ENCODE measurements at regions not wholly inside any gene's neighbourhood (a gene's known extent, or its start where the extent isn't known, plus 50 kb on each side); places are given as distances from the start of the nearest gene placed in this dataset.
A peak's percentile ranks its signal among the peaks of the same experiment; 100 is the strongest.

DNA sequence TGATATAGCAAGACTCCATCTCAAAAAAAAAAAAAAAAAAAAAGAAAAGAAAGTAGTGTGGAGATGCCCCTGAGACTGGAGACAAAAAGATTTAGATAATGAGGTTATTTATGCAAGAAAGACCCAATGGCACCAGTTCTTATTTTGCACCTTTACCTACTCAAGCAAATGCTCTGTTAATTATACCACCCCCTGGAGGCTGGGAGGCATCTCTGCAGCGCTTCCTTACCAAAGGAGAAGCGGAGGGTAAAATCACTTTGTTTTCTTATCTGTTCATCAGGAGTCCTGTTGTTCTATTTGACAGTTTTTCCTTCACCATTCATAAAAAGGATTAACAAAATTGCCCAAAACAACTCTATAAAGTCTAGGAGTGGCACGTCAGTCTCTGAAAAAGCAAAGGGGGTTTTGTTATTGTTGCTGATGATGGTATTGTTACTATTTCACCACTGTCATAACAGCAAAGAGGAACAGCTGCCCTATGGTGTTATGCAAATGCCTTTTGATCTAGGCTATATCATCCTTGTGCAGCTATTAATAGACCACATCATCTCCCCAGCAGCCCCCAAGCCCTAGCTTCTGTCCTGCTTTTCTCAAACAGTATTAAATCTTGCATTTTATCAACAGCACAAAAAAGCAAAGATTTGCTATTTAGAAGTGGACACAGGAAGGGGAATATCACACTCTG lies 174.0 kb downstream of the PALM2AKAP2 start:
- Histone ChIP-seq H3K9ac (ENCODE audit: low read length in 5 of 5) (no peak overlapping the region), H3K27me3 (ENCODE audit: control insufficient read depth in 5 of 5, insufficient read depth in 4 of 5, low read length in 5 of 5) (no peaks in the 10 kb centered on the region), H3K4me3 (ENCODE audit: low read depth in 1 of 5, low read length in 5 of 5) (no peak overlapping the region), H3K9me3 (ENCODE audit: control insufficient read depth in 5 of 5, low read length in 5 of 5) (no peaks in the 10 kb centered on the region), H3K36me3 (ENCODE audit: control insufficient read depth in 5 of 5, insufficient read depth in 5 of 5, low read length in 5 of 5) (peaks cover 0 to 13% (median 0%) of the 10 kb centered on the region in 5 donors), H3K4me1 (ENCODE audit: control insufficient read depth in 5 of 5, insufficient read depth in 5 of 5, low read length in 5 of 5) (peaks cover 0 to 11% (median 0%) of the 10 kb centered on the region in 5 donors), H3K27ac (ENCODE audit: low read depth, low read length) (no peak overlapping the region)

DNA sequence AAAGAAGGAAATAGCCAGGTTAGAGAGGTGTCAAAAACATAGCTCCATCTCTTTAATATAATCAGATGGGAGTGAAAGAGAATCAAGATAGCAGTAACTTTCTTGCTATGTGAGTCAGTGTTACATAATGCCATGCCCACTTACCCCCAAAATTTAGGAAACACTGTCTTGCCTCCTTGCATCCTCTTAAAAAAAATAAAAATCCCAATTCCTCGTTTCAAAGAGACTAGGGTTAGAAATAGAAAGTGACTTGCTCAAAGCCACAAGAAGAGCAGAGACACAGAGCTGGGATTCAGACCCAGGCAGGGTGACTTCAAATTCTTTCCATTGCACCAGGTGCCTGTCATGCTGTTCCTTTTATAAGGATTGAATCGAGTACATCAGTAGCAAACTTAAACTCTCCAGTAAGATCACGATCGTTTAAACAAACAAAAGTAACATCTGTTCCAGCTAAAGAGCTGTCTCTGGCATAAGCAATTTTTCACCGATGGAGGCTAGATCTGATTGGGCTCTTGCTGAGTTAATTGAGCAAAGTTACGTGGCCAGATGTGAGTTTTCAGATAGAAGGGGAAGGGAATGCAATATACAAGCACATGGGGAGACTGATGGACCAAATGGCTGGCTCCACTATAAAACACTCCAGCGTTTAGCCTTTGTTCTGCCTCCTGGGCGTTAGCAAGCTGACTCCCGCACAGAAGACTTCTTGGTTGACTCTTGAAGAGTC lies 176.9 kb downstream of the PALM2AKAP2 start:
- no peak overlapping the region for H3K4me3 ChIP-seq (ENCODE audit: low read depth in 1 of 5, low read length in 5 of 5)
- H3K9ac ChIP-seq (ENCODE audit: low read length in 5 of 5) = no peak overlapping the region
- H3K27me3 ChIP-seq (ENCODE audit: control insufficient read depth in 5 of 5, insufficient read depth in 4 of 5, low read length in 5 of 5) = no peaks in the 10 kb centered on the region
- peaks cover 0 to 8% (median 4%) of the 10 kb centered on the region in 5 donors for H3K36me3 ChIP-seq (ENCODE audit: control insufficient read depth in 5 of 5, insufficient read depth in 5 of 5, low read length in 5 of 5)
- H3K27ac ChIP-seq (ENCODE audit: low read depth, low read length) = no peak overlapping the region
- no peaks in the 10 kb centered on the region for H3K9me3 ChIP-seq (ENCODE audit: control insufficient read depth in 5 of 5, low read length in 5 of 5)
- H3K4me1 ChIP-seq (ENCODE audit: control insufficient read depth in 5 of 5, insufficient read depth in 5 of 5, low read length in 5 of 5) = peaks cover 0 to 25% (median 0%) of the 10 kb centered on the region in 5 donors

DNA sequence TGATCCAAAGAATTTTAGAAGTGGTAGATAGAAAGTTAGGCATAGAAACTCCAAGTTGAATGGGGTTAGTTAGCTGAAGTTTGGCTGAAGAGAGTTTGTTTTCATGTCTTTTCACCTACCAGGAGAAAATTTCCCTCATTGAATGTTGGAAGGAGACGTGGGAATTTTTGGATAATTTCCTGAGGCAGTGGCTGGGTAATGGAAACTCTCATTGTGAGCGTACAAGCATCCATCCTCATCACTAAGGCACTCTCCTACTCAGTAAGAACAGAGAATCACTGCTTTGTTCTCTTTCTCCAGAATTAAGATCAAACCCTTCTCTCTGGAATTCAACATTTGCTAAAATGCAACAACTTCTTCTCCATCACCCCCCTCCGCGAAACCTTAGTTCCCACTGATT lies 179.7 kb downstream of the PALM2AKAP2 start:
- Histone ChIP-seq H3K9ac (ENCODE audit: low read length in 5 of 5) (no peak overlapping the region), H3K9me3 (ENCODE audit: control insufficient read depth in 5 of 5, low read length in 5 of 5) (no peaks in the 10 kb centered on the region), H3K27me3 (ENCODE audit: control insufficient read depth in 5 of 5, insufficient read depth in 4 of 5, low read length in 5 of 5) (no peaks in the 10 kb centered on the region), H3K4me3 (ENCODE audit: low read depth in 1 of 5, low read length in 5 of 5) (no peak overlapping the region), H3K27ac (ENCODE audit: low read depth, low read length) (no peak overlapping the region), H3K4me1 (ENCODE audit: control insufficient read depth in 5 of 5, insufficient read depth in 5 of 5, low read length in 5 of 5) (peaks cover 0 to 26% (median 0%) of the 10 kb centered on the region in 5 donors), H3K36me3 (ENCODE audit: control insufficient read depth in 5 of 5, insufficient read depth in 5 of 5, low read length in 5 of 5) (peaks cover 0 to 11% (median 5%) of the 10 kb centered on the region in 5 donors)

DNA sequence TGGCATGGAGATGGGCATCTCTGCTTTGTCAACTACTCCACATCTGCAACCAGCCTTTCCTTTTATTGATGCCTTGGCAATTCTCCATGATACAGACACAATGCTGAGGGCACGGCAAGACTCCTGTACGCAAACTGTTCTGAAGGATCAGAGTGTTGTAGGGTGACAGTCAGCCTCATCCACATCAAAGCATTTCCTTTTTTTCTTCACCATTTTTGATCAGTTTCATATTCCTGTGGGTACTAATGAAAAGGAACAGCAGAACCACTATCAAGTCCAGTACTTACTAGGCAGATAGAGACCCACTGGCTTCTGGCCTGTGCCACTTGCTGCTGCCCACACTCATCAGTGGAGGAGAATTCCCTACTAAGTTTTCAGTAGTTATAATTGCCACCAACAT lies 181.6 kb downstream of the PALM2AKAP2 start:
- Histone ChIP-seq H3K4me1 (ENCODE audit: control insufficient read depth in 5 of 5, insufficient read depth in 5 of 5, low read length in 5 of 5) (peaks cover 0 to 26% (median 0%) of the 10 kb centered on the region in 5 donors), H3K4me3 (ENCODE audit: low read depth in 1 of 5, low read length in 5 of 5) (no peak overlapping the region), H3K27ac (ENCODE audit: low read depth, low read length) (no peak overlapping the region), H3K36me3 (ENCODE audit: control insufficient read depth in 5 of 5, insufficient read depth in 5 of 5, low read length in 5 of 5) (peaks cover 0 to 11% (median 6%) of the 10 kb centered on the region in 5 donors), H3K9ac (ENCODE audit: low read length in 5 of 5) (no peak overlapping the region), H3K9me3 (ENCODE audit: control insufficient read depth in 5 of 5, low read length in 5 of 5) (no peaks in the 10 kb centered on the region), H3K27me3 (ENCODE audit: control insufficient read depth in 5 of 5, insufficient read depth in 4 of 5, low read length in 5 of 5) (no peaks in the 10 kb centered on the region)

DNA sequence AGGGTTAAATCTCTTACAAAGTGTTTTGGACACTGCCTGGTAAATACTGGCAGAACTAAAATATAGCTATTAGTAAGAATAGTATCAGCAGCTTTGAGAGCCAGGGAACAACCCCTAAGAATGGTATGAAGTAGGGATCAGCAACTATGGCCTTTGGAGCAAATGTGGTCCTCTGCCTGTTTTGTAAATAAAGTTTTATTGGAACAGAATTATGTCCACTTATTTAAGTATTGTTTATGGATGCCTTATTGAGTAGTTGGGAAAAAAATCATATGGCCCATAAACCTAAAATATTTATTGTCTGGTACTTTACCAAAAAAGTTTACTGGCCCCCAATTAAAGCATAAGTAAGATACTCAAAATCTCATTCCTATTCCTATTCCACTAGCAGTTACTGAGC lies 182.2 kb downstream of the PALM2AKAP2 start:
- Histone ChIP-seq H3K27me3 (ENCODE audit: control insufficient read depth in 5 of 5, insufficient read depth in 4 of 5, low read length in 5 of 5) (no peaks in the 10 kb centered on the region), H3K36me3 (ENCODE audit: control insufficient read depth in 5 of 5, insufficient read depth in 5 of 5, low read length in 5 of 5) (peaks cover 0 to 11% (median 7%) of the 10 kb centered on the region in 5 donors), H3K9me3 (ENCODE audit: control insufficient read depth in 5 of 5, low read length in 5 of 5) (no peaks in the 10 kb centered on the region), H3K4me1 (ENCODE audit: control insufficient read depth in 5 of 5, insufficient read depth in 5 of 5, low read length in 5 of 5) (peaks cover 0 to 26% (median 0%) of the 10 kb centered on the region in 5 donors), H3K9ac (ENCODE audit: low read length in 5 of 5) (no peak overlapping the region), H3K4me3 (ENCODE audit: low read depth in 1 of 5, low read length in 5 of 5) (no peak overlapping the region), H3K27ac (ENCODE audit: low read depth, low read length) (no peak overlapping the region)

DNA sequence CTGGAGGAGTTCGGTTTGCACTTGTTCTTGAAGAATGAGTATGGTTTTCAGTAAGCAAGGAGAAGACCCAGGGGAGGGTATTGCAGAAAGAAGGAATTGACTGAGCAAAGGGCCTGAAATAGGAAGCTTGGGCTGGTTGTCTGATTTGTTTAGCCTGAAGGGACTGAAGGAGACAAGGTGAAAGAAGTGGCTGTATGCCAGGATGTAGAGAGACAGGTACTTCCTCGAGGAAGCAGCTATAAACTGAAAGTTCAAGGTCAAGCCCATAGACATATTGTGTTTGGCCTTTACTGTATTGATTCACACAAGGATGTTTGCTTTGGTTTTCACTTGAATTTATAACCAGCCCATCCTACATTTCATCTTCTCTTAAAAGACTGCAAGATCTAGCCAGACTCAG lies 183.1 kb downstream of the PALM2AKAP2 start:
- no peak overlapping the region for H3K4me3 ChIP-seq (ENCODE audit: low read depth in 1 of 5, low read length in 5 of 5)
- no peaks in the 10 kb centered on the region for H3K27me3 ChIP-seq (ENCODE audit: control insufficient read depth in 5 of 5, insufficient read depth in 4 of 5, low read length in 5 of 5)
- H3K9ac ChIP-seq (ENCODE audit: low read length in 5 of 5) = no peak overlapping the region
- H3K27ac ChIP-seq (ENCODE audit: low read depth, low read length) = no peak overlapping the region
- H3K4me1 ChIP-seq (ENCODE audit: control insufficient read depth in 5 of 5, insufficient read depth in 5 of 5, low read length in 5 of 5) = peaks cover 0 to 31% (median 4%) of the 10 kb centered on the region in 5 donors
- no peaks in the 10 kb centered on the region for H3K9me3 ChIP-seq (ENCODE audit: control insufficient read depth in 5 of 5, low read length in 5 of 5)
- H3K36me3 ChIP-seq (ENCODE audit: control insufficient read depth in 5 of 5, insufficient read depth in 5 of 5, low read length in 5 of 5) = peaks cover 0 to 11% (median 7%) of the 10 kb centered on the region in 5 donors

DNA sequence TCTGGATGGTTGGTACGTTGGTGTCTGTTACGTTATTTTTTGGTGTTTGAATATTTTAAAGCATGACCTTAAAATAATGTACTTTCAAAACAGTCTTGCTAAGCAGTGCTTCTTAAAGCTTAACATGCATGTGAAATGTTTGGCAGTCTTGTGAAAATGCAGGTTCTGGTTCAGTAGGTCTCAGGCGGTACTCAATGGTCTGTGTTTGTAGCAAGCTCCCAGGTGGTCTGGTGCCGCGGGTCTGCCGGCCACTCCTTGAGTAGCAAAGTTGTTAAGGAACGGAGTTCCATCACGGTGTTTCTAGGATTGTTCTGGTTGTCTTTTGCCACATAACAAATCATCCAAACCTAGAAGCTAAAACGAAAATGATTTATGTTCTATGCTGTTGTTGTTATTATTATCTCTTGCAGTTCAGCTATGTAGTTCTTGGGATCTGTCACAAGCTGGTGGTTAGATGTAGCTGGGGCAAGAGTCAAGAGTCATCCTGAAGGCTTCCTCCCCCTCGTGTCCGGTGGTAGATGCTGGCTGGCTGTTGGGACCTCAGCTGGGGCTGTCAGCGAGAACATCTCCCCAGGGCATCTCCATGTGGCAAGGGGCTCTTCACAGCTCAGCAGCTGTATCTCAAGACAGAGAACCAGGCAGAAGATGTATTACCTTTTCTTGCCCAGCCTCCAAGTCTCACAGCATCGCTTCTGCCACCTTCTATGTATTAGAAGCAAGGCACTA lies 186.8 kb downstream of the PALM2AKAP2 start:
- peaks cover 3 to 34% (median 21%) of the 10 kb centered on the region in 5 donors for H3K4me1 ChIP-seq (ENCODE audit: control insufficient read depth in 5 of 5, insufficient read depth in 5 of 5, low read length in 5 of 5)
- H3K9me3 ChIP-seq (ENCODE audit: control insufficient read depth in 5 of 5, low read length in 5 of 5) = no peaks in the 10 kb centered on the region
- H3K27ac ChIP-seq (ENCODE audit: low read depth, low read length) = peak overlapping the region; percentile 59
- H3K27me3 ChIP-seq (ENCODE audit: control insufficient read depth in 5 of 5, insufficient read depth in 4 of 5, low read length in 5 of 5) = no peaks in the 10 kb centered on the region
- peaks cover 0 to 6% (median 3%) of the 10 kb centered on the region in 5 donors for H3K36me3 ChIP-seq (ENCODE audit: control insufficient read depth in 5 of 5, insufficient read depth in 5 of 5, low read length in 5 of 5)
- H3K9ac ChIP-seq (ENCODE audit: low read length in 5 of 5) = no peak overlapping the region
- H3K4me3 ChIP-seq (ENCODE audit: low read depth in 1 of 5, low read length in 5 of 5) = no peak overlapping the region

DNA sequence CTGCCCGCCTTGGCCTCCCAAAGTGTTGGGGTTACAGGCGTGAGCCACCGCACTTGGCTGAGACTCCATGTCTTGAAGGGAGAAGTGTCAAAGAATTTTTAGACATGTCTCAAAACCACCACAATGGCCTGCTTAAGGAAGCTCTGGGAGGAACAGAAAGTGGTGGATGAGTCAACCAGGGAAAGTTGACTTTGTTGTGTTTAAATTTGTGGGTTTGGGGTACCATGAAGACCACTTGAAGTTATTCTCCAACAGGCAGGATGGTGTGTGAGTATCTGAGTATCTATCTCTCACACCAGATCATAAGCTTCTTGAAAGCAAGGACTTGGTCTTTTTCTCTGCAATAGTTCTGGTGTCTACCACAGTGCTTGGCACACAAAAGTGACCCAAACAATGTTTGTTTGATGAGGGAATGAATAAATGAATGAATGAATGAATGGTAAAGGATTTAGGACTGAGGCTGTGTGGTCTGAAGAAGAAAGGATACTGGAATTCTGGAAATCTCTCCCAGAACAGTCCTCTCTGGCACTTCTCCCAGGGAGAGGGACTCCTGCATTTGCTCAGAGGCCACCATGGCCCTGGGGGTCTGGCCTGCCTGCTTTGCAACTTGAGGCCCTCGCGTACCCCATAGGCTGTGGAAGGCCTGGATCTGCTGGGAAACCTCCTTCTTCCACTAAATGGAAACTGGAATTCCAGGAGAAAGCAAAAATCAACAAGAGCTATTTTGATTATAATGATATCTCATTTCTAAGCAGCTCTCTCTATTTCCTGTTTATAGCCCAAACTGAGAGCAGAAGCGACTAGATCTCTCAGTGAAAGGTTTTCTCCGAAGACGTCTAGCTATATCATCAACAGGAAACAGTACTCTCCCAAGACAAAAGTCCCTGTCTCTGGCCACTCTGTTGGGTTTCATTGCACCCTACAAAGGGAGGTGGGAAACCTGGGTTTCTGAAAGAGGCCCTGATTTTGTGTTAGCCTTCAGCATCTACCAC lies 187.9 kb downstream of the PALM2AKAP2 start:
- H3K9me3 ChIP-seq (ENCODE audit: control insufficient read depth in 5 of 5, low read length in 5 of 5) = no peaks in the 10 kb centered on the region
- peak overlapping the region; percentile 58 for H3K27ac ChIP-seq (ENCODE audit: low read depth, low read length)
- H3K27me3 ChIP-seq (ENCODE audit: control insufficient read depth in 5 of 5, insufficient read depth in 4 of 5, low read length in 5 of 5) = no peaks in the 10 kb centered on the region
- H3K4me1 ChIP-seq (ENCODE audit: control insufficient read depth in 5 of 5, insufficient read depth in 5 of 5, low read length in 5 of 5) = peaks cover 3 to 39% (median 26%) of the 10 kb centered on the region in 5 donors
- no peak overlapping the region for H3K9ac ChIP-seq (ENCODE audit: low read length in 5 of 5)
- no peak overlapping the region for H3K4me3 ChIP-seq (ENCODE audit: low read depth in 1 of 5, low read length in 5 of 5)
- peaks cover 3 to 14% (median 6%) of the 10 kb centered on the region in 5 donors for H3K36me3 ChIP-seq (ENCODE audit: control insufficient read depth in 5 of 5, insufficient read depth in 5 of 5, low read length in 5 of 5)

DNA sequence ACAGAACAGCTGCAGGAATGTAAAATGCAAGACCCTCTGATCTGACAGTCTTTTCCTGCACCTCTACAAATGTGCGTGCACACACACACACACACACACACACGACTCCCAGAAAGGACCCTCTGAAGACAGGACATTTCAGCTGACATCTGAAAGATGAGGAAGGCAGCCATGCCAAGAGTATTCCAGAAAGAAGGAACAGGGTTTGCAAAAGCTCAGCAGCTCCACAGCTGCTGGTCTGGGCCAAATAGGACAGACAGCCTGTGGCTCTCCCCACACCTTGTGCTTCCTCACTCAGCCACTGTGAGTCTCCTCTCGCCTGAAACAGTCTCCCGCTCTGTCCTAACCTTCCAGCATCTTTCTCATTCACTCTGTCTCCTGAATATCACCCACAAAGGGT lies 189.0 kb downstream of the PALM2AKAP2 start:
- Histone ChIP-seq H3K9me3 (ENCODE audit: control insufficient read depth in 5 of 5, low read length in 5 of 5) (no peaks in the 10 kb centered on the region), H3K4me3 (ENCODE audit: low read depth in 1 of 5, low read length in 5 of 5) (no peak overlapping the region), H3K27me3 (ENCODE audit: control insufficient read depth in 5 of 5, insufficient read depth in 4 of 5, low read length in 5 of 5) (no peaks in the 10 kb centered on the region), H3K9ac (ENCODE audit: low read length in 5 of 5) (peak overlapping the region in 1 of 5 donors; percentile 1), H3K4me1 (ENCODE audit: control insufficient read depth in 5 of 5, insufficient read depth in 5 of 5, low read length in 5 of 5) (peaks cover 3 to 49% (median 30%) of the 10 kb centered on the region in 5 donors), H3K27ac (ENCODE audit: low read depth, low read length) (peak overlapping the region; percentile 6), H3K36me3 (ENCODE audit: control insufficient read depth in 5 of 5, insufficient read depth in 5 of 5, low read length in 5 of 5) (peaks cover 3 to 16% (median 12%) of the 10 kb centered on the region in 5 donors)

All from subcutaneous abdominal adipose tissue (tissue), 5 donors.